Loucy (cell line): ENCODE measurements at regions not wholly inside any gene's neighbourhood (a gene's known extent, or its start where the extent isn't known, plus 50 kb on each side); places are given as distances from the start of the nearest gene placed in this dataset.

Experiments used
- H2AFZ ChIP-seq: fragments of 200-600 bp; sonication (generic); 2 replicates; pipeline ENCODE4 v1.6.0; 2016; ENCODE audit warnings: antibody characterized with exemption, mild to moderate bottlenecking, low read length, moderate library complexity
- H3F3A ChIP-seq: fragments of 200-600 bp; 2 replicates; pipeline ENCODE4 v1.6.0; 2016; ENCODE audit warnings: antibody characterized with exemption, low read depth, mild to moderate bottlenecking
- H3K27me3 ChIP-seq: fragments of 200-600 bp; sonication (generic); 2 replicates; pipeline ENCODE4 v1.6.1; 2014; ENCODE audit warnings: low read length, mild to moderate bottlenecking; ENCODE audit not compliant: insufficient read depth, poor library complexity, severe bottlenecking
- H3K36me3 ChIP-seq: fragments of 200-600 bp; sonication (generic); 2 replicates; pipeline ENCODE4 v1.6.1; 2016; ENCODE audit warnings: low read length; ENCODE audit not compliant: insufficient read depth
- H3K4me1 ChIP-seq: fragments of 200-600 bp; sonication (generic); 2 replicates; pipeline ENCODE4 v1.5.1; 2014; ENCODE audit warnings: low read length, mild to moderate bottlenecking; ENCODE audit not compliant: insufficient read depth, poor library complexity, severe bottlenecking
- H3K4me2 ChIP-seq: fragments of 200-600 bp; sonication (generic); 2 replicates; pipeline ENCODE4 v1.6.0; 2014; ENCODE audit warnings: antibody characterized with exemption, low read length, low read depth, mild to moderate bottlenecking; ENCODE audit not compliant: poor library complexity, severe bottlenecking
- H3K4me3 ChIP-seq: fragments of 200-600 bp; sonication (generic); 2 replicates; pipeline ENCODE4 v1.5.1; 2014; ENCODE audit warnings: low read length, mild to moderate bottlenecking, mixed read lengths; ENCODE audit not compliant: poor library complexity, severe bottlenecking
- H3K79me2 ChIP-seq: fragments of 200-600 bp; sonication (generic); 2 replicates; pipeline ENCODE4 v1.6.1; 2014; ENCODE audit warnings: low read length; ENCODE audit not compliant: insufficient read depth
- H3K9ac ChIP-seq: fragments of 200-600 bp; sonication (generic); 2 replicates; pipeline ENCODE4 v1.6.0; 2014; ENCODE audit warnings: mild to moderate bottlenecking, low read depth, low read length, moderate library complexity; ENCODE audit not compliant: poor library complexity, severe bottlenecking
- H3K9me2 ChIP-seq: fragments of 200-600 bp; sonication (generic); replicated peaks from 2 replicates; pipeline ENCODE4 v1.6.1; 2016; ENCODE audit warnings: low read depth, low read length, mixed read lengths
- H3K9me3 ChIP-seq: fragments of 200-600 bp; sonication (generic); 2 replicates; pipeline ENCODE4 v1.6.1; 2014; ENCODE audit warnings: mild to moderate bottlenecking, antibody characterized with exemption, low read length, low read depth; ENCODE audit not compliant: insufficient read depth
- H4K20me1 ChIP-seq: fragments of 200-600 bp; sonication (generic); 2 replicates; pipeline ENCODE4 v1.6.0; 2014; ENCODE audit warnings: antibody characterized with exemption, low read length, mild to moderate bottlenecking; ENCODE audit not compliant: insufficient read depth, poor library complexity, severe bottlenecking
- CTCF ChIP-seq: fragments of 200-600 bp; sonication (generic); conservative IDR thresholded peaks from 2 replicates; pipeline ENCODE4 v1.5.1; 2014; ENCODE audit warnings: mild to moderate bottlenecking, antibody characterized with exemption, low read length
- EZH2phosphoT487 ChIP-seq: fragments of 200-600 bp; IDR thresholded peaks from 2 replicates; pipeline ENCODE4 v1.6.1; 2018; ENCODE audit warnings: antibody characterized with exemption, mild to moderate bottlenecking, moderate library complexity, borderline replicate concordance

DNA sequence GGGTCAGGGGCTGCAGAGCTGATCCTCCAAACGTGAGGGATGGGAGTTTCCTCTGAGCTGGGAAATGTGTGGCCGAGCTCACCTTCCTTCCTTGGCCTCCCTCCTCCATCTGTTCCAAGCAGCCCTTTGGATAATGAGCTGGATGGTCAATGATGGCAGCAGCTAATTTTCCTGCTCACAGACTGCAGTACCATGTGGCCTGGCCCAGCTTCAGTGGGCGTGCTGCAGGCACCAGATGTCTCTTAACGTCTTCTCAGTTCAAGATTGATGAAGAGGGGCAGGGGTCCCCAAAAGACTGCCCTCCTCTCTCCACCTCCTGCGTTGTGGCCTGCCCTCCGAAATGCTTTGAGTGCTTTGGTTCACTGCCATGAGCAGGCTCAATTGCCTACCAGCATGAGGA is 86.0 kb downstream of the UBIAD1 start:
- H3K4me2 ChIP-seq: no peak overlapping the region
- no peaks in the 10 kb centered on the region for H3K27me3 ChIP-seq
- H3K9ac ChIP-seq: no peak overlapping the region

GRCh38 chr1:11362547-11363021 is 89.6 kb downstream of the UBIAD1 start:
- TF ChIP-seq CTCF (no peak), EZH2phosphoT487 (no peak)
- Histone ChIP-seq H3K9me2 (no peaks in the 10 kb centered on the region), H3K36me3 (no peaks in the 10 kb centered on the region), H2AFZ (no peak overlapping the region), H3K27me3 (no peaks in the 10 kb centered on the region), H3K9ac (no peak overlapping the region), H3K9me3 (no peaks in the 10 kb centered on the region), H3K4me1 (no peaks in the 10 kb centered on the region), H3F3A (no peaks in the 10 kb centered on the region), H3K79me2 (no peaks in the 10 kb centered on the region), H3K4me2 (no peak overlapping the region), H4K20me1 (no peaks in the 10 kb centered on the region), H3K4me3 (no peak overlapping the region)

More for the DNA sequence above, 86.0 kb downstream of the UBIAD1 start:
- H3K4me3 ChIP-seq: no peak overlapping the region
- no peaks in the 10 kb centered on the region for H3K36me3 ChIP-seq
- peaks cover 10% of the 10 kb centered on the region for H3K4me1 ChIP-seq
- H3K79me2 ChIP-seq: no peaks in the 10 kb centered on the region
- no peaks in the 10 kb centered on the region for H3K9me2 ChIP-seq
- TF ChIP-seq EZH2phosphoT487: no peak
- no peak for TF ChIP-seq CTCF
- H2AFZ ChIP-seq: no peak overlapping the region
- H3K9me3 ChIP-seq: no peaks in the 10 kb centered on the region
- H3F3A ChIP-seq: no peaks in the 10 kb centered on the region
- H4K20me1 ChIP-seq: no peaks in the 10 kb centered on the region

DNA sequence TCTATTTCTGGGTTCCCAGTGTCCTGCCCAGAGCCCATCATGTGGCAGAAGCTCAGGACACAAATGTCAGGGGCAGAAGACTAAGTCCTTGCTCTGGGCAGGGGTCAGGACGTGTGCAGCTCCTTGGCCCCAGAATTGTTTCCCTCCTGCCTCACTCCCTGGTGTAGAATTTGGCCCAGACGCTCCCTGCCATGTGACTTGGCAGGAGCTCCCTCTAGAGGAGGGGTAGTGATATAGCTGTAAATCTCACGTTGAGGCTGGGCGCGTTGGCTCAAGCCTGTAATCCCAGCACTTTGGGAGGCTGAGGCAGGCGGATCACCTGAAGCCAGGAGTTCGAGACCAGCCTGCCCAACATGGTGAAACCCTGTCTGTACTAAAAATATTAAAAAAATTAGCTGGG is 91.2 kb downstream of the UBIAD1 start:
- Histone ChIP-seq H3K4me1 (no peaks in the 10 kb centered on the region), H3F3A (no peaks in the 10 kb centered on the region), H3K36me3 (no peaks in the 10 kb centered on the region), H4K20me1 (no peaks in the 10 kb centered on the region), H3K9me3 (no peaks in the 10 kb centered on the region), H3K79me2 (no peaks in the 10 kb centered on the region), H3K9me2 (no peaks in the 10 kb centered on the region), H3K27me3 (no peaks in the 10 kb centered on the region), H2AFZ (no peak overlapping the region), H3K4me3 (no peak overlapping the region), H3K4me2 (no peak overlapping the region), H3K9ac (no peak overlapping the region)
- no peak for TF ChIP-seq EZH2phosphoT487
- peak; percentile 63 for TF ChIP-seq CTCF
